ENCODE measurements at regions not wholly inside any gene's neighbourhood (a gene's known extent, or its start where the extent isn't known, plus 50 kb on each side); places are given as distances from the start of the nearest gene placed in this dataset.
"Not testable (repeated sequence)": the region's sequence is repeated elsewhere in the genome, so short reads cannot be mapped to it uniquely, and the experiment has no call there.

- DNase-seq (ENCODE audit: low read depth), result no peak
- TF ChIP-seq CTCF (IDR thresholded peaks at IDR 0.05; ENCODE audit: insufficient read depth, low read length), result no peak
- H3K4me3 ChIP-seq (ENCODE audit: low read depth, low read length), result no peak overlapping the region
Measured at GRCh38 chr10:125417605-125418004, 257.2 kb upstream of the CTBP2 start.

- no peak for TF ChIP-seq CTCF (IDR thresholded peaks at IDR 0.05; ENCODE audit: insufficient read depth, low read length)
- H3K4me3 ChIP-seq (ENCODE audit: low read depth, low read length), result no peak overlapping the region
- DNase-seq (ENCODE audit: low read depth), result no peak
Measured at GRCh38 chr10:125415964-125416363, 255.6 kb upstream of the CTBP2 start.

GRCh38 chr10:125415006-125415633, 254.8 kb upstream of the CTBP2 start:
- DNase-seq (ENCODE audit: low read depth), result peak; percentile 11
- TF ChIP-seq CTCF (IDR thresholded peaks at IDR 0.05; ENCODE audit: insufficient read depth, low read length), result no peak
- H3K4me3 ChIP-seq (ENCODE audit: low read depth, low read length), result no peak overlapping the region

- no peak overlapping the region for H3K4me3 ChIP-seq (ENCODE audit: low read depth, low read length)
- DNase-seq (ENCODE audit: low read depth), result peak; percentile 78
- TF ChIP-seq CTCF (IDR thresholded peaks at IDR 0.05; ENCODE audit: insufficient read depth, low read length), result no peak
Measured at GRCh38 chr10:125411724-125412123, 251.4 kb upstream of the CTBP2 start.

- no peak for TF ChIP-seq CTCF (IDR thresholded peaks at IDR 0.05; ENCODE audit: insufficient read depth, low read length)
- no peak overlapping the region for H3K4me3 ChIP-seq (ENCODE audit: low read depth, low read length)
- DNase-seq (ENCODE audit: low read depth), result no peak
Measured at GRCh38 chr10:125409756-125410155, 249.4 kb upstream of the CTBP2 start.

GRCh38 chr10:125407557-125407956, 247.2 kb upstream of the CTBP2 start:
- no peak overlapping the region for H3K4me3 ChIP-seq (ENCODE audit: low read depth, low read length)
- no peak for DNase-seq (ENCODE audit: low read depth)
- TF ChIP-seq CTCF (IDR thresholded peaks at IDR 0.05; ENCODE audit: insufficient read depth, low read length), result no peak

GRCh38 chr10:125407000-125407502, 246.7 kb upstream of the CTBP2 start:
- TF ChIP-seq CTCF (IDR thresholded peaks at IDR 0.05; ENCODE audit: insufficient read depth, low read length), result no peak
- no peak overlapping the region for H3K4me3 ChIP-seq (ENCODE audit: low read depth, low read length)
- peak; percentile 27 for DNase-seq (ENCODE audit: low read depth)

- DNase-seq (ENCODE audit: low read depth), result not testable (repeated sequence)
Measured at GRCh38 chr10:125404902-125405301, 244.5 kb upstream of the CTBP2 start.

More at GRCh38 chr10:125404902-125405301, 244.5 kb upstream of the CTBP2 start:
- not testable (repeated sequence) for H3K4me3 ChIP-seq (ENCODE audit: low read depth, low read length)

Data from fibroblast of the aortic adventitia (primary cell).